HPDE6-E6E7 (cell line): ENCODE measurements at regions not wholly inside any gene's neighbourhood (a gene's known extent, or its start where the extent isn't known, plus 50 kb on each side); places are given as distances from the start of the nearest gene placed in this dataset.
A peak's percentile ranks its signal among the peaks of the same experiment; 100 is the strongest.
"Not testable (repeated sequence)": the region's sequence is repeated elsewhere in the genome, so short reads cannot be mapped to it uniquely, and the experiment has no call there.

Source experiments
- DNase-seq: peaks from one replicate; pipeline ENCODE4 v3.0.0; 2011; ENCODE audit warnings: missing footprints; ENCODE audit errors: extremely low spot score

GRCh38 chr1:112099979-112100378 is 110.5 kb upstream of the KCND3 start:
- DNase-seq: no peak

GRCh38 chr1:112105557-112105956 is 116.1 kb upstream of the KCND3 start:
- no peak for DNase-seq

GRCh38 chr1:112110031-112110430 is 120.6 kb upstream of the KCND3 start:
- DNase-seq: no peak

GRCh38 chr1:112111734-112112133 is 122.3 kb upstream of the KCND3 start:
- DNase-seq: no peak

GRCh38 chr1:112114540-112114939 is 125.1 kb upstream of the KCND3 start:
- DNase-seq: no peak

GRCh38 chr1:112126598-112126997 is 137.1 kb upstream of the KCND3 start:
- no peak for DNase-seq

GRCh38 chr1:112127606-112128005 is 138.1 kb upstream of the KCND3 start:
- not testable (repeated sequence) for DNase-seq

GRCh38 chr1:112133487-112133886 is 144.0 kb upstream of the KCND3 start:
- no peak for DNase-seq

GRCh38 chr1:112140743-112141142 is 151.3 kb upstream of the KCND3 start:
- no peak for DNase-seq

- no peak for DNase-seq
These were observed 151.8 kb upstream of the KCND3 start for GRCh38 chr1:112141301-112141700.

GRCh38 chr1:112141923-112142322 is 152.5 kb upstream of the KCND3 start:
- DNase-seq: no peak

- no peak for DNase-seq
These were observed 154.5 kb upstream of the KCND3 start for GRCh38 chr1:112143871-112144441.

GRCh38 chr1:112144733-112145426 is 155.4 kb upstream of the KCND3 start:
- no peak for DNase-seq

- no peak for DNase-seq
These were observed 156.8 kb upstream of the KCND3 start for GRCh38 chr1:112146201-112146715.

GRCh38 chr1:112160214-112160613 is 170.7 kb upstream of the KCND3 start:
- DNase-seq: not testable (repeated sequence)

- no peak for DNase-seq
These were observed 175.9 kb upstream of the KCND3 start for GRCh38 chr1:112165375-112165774.

GRCh38 chr1:112169517-112169916 is 180.0 kb upstream of the KCND3 start:
- DNase-seq: no peak

GRCh38 chr1:112172294-112172882 is 182.9 kb upstream of the KCND3 start:
- DNase-seq: peak; percentile 22

GRCh38 chr1:112177314-112177713 is 187.8 kb upstream of the KCND3 start:
- no peak for DNase-seq

GRCh38 chr1:112188611-112189010 is 199.1 kb upstream of the KCND3 start:
- DNase-seq: no peak

- DNase-seq: no peak
These were observed 199.9 kb upstream of the CTTNBP2NL start for GRCh38 chr1:112196008-112196588.

- DNase-seq: no peak
These were observed 199.3 kb upstream of the CTTNBP2NL start for GRCh38 chr1:112196731-112197130.

GRCh38 chr1:112209493-112209892 is 186.5 kb upstream of the CTTNBP2NL start:
- DNase-seq: no peak
